ENCODE measurements at regions not wholly inside any gene's neighbourhood (a gene's known extent, or its start where the extent isn't known, plus 50 kb on each side); places are given as distances from the start of the nearest gene placed in this dataset.
"Not testable (repeated sequence)": the region's sequence is repeated elsewhere in the genome, so short reads cannot be mapped to it uniquely, and the experiment has no call there.

GRCh38 chr12:68477906-68478305 lies 132.8 kb upstream of the RAP1B start:
- no peak for DNase-seq (ENCODE audit: low read depth in 2 of 3, low spot score in 2 of 3)

DNA sequence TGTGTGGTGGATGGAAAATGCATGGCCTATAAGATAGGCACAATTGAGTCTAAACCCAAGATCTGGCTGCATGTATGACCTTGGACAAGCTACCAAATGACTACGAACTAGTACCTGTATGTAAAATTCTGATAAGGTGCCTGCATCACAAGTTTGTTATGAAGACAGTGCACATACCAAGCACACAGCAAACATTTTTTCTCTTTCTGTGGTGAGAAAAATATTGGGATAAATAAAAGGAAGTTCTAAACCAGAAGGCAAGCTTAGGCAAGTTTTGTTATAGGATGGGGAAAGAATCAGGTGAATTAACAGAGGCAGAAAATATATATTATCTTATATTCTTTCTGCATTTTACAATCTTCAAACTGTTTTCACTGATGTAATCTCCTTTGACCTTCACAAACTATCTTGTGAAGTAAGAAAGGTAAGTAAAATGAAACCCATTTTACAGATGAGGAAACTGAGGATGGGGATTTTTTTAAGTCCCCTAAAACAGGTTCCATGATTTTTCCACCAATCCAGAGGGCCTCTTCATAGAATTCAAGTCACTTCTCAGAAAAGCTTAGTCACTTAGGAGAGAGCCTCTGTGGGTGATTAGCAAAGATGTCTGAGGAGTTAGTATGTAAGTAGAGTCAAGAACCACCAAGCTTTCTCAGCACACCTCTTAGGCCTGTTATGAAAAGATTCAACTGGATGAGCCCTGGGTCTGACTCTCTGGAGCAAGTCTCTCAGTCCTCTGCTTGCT lies 132.0 kb upstream of the RAP1B start:
- no peak for DNase-seq (ENCODE audit: low read depth in 2 of 3, low spot score in 2 of 3)

DNA sequence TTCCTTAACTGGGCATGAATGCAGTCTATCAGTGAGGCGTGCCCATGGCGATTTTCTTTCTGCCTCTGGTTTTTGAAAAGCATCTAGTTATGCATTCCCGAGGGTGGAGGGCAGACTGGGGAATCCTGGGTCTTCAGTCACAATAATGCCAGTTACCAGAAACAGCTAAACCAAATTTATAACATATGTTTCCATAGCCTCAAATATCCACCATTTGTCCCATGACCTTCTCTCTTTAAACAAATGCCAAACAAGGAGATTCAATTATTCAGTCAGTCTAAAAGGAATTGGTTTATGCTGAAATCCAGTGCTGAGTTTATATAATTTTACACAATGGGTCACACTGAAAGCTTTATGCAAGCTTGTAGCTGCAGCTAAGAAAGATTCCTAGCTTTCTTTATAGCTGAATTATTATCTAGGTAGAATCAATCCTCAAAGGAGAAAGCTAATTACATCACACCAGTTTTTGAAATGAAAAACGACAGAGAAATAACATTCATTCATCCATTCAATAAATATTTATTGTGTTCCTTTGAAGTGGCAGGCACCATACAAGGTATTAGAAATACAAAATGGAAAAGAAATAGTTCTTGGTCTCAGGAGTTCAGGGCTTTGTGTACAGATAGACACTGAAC lies 131.3 kb upstream of the RAP1B start:
- no peak for DNase-seq (ENCODE audit: low read depth in 2 of 3, low spot score in 2 of 3)

DNA sequence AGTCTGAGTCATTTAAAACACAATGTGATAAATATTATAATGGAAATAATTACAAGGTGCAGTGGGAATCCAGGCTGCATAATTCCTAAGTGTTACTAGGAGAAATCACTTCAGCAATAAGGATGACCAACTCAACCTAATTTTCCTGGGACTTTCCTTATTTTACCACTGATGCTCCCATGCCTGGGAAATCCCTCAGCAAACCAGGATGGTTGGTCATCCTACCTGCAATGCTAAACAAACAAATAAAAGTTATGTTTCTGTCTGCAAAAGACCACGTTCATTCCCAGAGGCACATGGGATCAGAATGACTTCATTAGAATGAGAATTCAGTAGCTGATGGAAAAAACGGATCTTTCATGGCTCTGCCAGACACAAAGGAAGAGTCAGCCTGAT lies 130.8 kb upstream of the RAP1B start:
- DNase-seq (ENCODE audit: low read depth in 2 of 3, low spot score in 2 of 3): no peak

- DNase-seq (ENCODE audit: low read depth in 2 of 3, low spot score in 2 of 3): no peak
Observed at GRCh38 chr12:68480526-68480925, 130.2 kb upstream of the RAP1B start.

DNA sequence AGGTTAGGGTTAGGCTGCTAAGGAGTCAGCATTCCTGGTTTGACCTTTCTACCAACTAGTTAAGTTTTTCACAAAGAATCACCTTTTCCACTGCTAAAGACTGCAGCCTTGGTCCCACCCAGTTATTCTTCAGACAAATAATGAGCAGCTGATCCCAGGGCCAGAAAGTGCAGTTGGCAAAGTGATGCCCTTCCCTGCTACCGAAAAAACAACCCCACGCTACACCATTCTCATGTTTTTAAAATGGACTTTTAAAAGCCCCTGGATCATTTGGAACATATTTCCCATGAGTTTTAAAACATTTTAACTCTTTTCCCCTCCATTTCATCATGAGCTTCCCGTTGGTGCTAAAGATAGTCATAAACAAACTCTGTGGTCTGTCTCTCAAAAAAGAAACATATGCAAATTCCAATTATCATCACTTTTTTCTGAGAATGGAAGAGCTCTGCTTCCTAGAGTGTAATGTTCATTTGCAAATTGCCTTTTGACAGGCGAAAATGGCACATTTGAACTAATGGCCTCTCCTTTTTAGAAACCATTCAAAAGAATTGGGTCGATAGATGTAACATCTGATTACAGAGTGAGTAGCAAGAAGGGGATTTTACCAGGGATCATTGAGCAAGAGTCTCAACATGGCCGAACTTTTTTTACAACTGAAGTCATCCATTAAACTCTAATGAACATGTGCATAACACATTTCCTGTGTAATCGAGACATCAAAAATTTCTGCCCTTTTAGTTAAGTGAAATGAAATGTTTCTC lies 129.3 kb upstream of the RAP1B start:
- DNase-seq (ENCODE audit: low read depth in 2 of 3, low spot score in 2 of 3): no peak

- DNase-seq (ENCODE audit: low read depth in 2 of 3, low spot score in 2 of 3): no peak
Observed at GRCh38 chr12:68482014-68482413, 128.7 kb upstream of the RAP1B start.

- DNase-seq (ENCODE audit: low read depth in 2 of 3, low spot score in 2 of 3): no peak
Observed at GRCh38 chr12:68482660-68483059, 128.0 kb upstream of the RAP1B start.

DNA sequence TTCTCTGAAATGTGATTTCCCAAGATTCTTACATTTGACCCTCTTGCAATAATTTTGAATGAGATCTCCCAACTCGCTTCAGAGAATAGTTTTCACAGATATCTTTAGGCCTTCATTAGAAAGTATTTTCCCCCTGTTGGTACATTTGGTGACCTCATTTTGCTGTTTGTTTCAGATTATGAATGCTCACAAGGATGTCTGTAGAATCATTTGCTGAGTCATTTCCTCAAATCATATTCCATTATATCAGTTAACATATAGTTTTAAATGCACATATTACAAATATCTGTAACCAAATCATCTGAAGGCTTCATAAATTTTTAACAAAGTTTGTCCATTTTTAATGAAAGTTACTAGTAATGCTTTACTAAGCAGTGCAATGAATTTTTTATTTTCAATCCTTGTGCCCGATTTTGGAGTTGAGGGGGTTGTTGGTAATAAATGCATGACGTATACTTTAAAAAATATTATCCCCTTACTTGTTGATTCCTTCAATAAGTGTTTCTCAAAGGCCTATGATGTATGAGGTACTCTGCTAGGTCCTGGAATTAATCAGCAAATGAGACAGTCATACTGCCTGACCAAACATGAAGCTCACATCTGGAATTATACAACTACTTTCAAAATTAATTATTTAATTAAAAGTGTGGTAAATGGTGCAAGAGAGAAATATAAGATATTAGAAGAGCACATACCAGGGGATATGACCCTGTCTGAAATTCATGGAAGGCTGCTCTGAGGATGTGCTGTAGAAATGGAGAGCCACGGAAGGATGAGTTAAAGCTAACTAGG lies 126.9 kb upstream of the RAP1B start:
- DNase-seq (ENCODE audit: low read depth in 2 of 3, low spot score in 2 of 3): peak in 2 of 3 donors; percentile 22 to 39

DNA sequence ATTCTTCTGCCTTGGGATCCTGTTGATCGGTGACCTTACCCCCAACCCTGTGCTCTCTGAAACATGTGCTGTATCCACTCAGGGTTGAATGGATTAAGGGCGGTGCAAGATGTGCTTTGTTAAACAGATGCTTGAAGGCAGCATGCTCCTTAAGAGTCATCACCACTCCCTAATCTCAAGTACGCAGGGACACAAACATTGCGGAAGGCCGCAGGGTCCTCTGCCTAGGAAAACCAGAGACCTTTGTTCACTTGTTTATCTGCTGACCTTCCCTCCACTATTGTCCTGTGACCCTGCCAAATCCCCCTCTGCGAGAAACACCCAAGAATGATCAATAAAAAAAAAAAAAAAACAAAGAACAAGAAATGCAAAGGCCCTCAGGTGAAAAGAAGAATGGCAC lies 126.1 kb upstream of the RAP1B start:
- not testable (repeated sequence) for DNase-seq (ENCODE audit: low read depth in 2 of 3, low spot score in 2 of 3)

DNA sequence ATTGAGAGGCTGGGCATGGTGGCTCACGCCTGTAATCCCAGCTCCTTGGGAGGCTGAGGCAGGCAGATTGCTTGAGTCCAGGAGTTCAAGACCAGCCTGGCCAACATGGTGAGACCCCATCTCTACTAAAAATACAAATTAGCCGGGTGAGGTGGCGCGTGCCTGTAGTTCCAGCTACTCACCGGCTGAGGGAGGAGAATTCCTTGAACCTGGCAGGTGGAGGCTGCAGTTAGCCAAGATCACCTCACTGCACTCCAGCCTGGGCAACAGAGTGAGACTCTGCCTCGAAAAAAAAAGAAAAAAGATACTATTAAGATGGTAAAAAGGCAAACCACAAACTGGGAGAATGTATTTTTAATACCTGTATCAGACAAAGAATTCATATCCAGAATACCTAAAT lies 124.2 kb upstream of the RAP1B start:
- DNase-seq (ENCODE audit: low read depth in 2 of 3, low spot score in 2 of 3): not testable (repeated sequence)

DNA sequence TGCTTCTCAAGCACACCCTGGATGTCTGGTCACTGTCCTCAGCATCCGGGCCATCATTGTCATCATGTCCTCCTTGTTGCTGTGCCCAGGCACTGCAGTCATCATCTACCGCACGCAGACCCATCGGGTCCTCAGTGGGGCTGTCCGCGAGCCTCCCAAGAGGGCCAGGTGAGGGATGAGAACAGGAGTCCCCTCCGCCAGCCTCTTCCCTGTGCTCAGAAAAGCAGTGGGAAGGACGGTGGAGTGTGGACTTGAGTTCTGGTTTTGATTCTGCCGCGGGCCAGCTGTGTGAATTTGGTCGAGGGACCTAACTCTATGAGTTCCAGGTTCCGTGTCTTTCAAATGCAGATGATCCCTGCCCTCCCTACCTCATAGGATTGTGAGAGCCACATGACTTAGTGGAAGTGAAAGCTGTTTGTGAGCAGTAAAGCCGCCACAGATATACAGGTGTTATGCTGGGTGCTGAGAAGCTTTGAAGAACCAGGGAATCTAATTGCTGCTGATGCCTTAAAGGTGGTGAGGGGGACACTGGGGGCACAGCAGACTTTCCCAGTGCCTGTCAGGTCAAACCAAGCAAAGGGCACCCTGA lies 122.9 kb upstream of the RAP1B start:
- DNase-seq (ENCODE audit: low read depth in 2 of 3, low spot score in 2 of 3): no peak

DNA sequence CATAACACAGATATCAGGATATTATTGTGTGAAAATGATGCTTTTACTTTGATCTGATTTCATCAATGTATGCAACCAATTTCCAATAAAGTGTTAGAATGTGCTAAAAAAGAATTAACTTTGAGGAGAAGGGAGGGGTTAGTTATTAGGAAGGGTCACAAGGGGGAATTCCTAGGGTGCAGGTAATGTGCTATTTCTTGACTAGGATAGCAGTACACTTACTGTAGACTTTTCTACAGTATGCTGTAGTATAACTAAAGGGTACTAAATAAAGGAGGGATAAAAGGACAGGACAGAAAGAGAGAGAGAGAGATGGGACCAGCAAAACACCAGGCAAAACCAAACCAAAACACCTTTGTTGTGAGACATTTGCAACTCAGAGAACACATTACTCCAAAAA lies 121.4 kb upstream of the RAP1B start:
- no peak for DNase-seq (ENCODE audit: low read depth in 2 of 3, low spot score in 2 of 3)

DNA sequence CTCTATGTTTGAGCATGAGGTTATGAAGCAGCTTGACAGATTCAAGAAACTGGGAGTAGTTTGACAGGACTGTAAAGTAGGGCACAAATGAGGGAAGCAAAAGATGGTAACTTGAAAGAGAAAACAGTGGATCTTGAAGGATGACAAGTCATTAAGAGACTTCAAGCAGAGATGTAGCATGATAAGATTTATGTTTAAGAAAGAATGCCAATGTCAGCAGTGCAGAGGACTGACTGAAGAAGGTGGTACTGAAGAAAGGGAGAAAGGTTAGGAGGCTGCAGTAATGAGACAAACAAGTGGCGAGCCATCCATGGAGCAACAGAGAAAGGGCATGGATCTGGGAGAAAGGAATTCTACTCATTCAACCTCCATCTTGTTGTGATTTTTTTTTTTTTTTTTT lies 120.2 kb upstream of the RAP1B start:
- DNase-seq (ENCODE audit: low read depth in 2 of 3, low spot score in 2 of 3): no peak

GRCh38 chr12:68491204-68491960 lies 119.3 kb upstream of the RAP1B start:
- no peak for DNase-seq (ENCODE audit: low read depth in 2 of 3, low spot score in 2 of 3)

- DNase-seq (ENCODE audit: low read depth in 2 of 3, low spot score in 2 of 3): no peak
Observed at GRCh38 chr12:68495336-68496070, 115.2 kb upstream of the RAP1B start.

- DNase-seq (ENCODE audit: low read depth in 2 of 3, low spot score in 2 of 3): no peak
Observed at GRCh38 chr12:68497107-68497506, 113.6 kb upstream of the RAP1B start.

DNA sequence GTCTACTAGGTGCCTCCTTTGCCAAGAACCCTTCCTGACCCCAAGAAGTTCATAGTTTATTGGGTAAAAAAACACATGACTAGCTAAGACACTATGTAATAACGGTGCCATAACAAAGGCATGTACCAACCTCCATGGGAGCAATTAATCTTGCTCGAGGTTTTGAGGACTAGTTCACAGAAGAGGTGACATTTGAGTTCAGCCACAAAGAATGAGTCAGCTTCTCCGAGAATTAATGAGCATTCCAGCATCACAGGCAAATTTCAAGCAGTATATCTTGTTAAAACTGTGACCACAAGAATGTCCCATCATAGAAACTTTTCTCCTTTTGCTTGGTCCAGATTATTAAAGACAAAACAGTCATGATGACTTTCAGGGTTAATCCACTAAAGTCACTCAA lies 113.0 kb upstream of the RAP1B start:
- peak in 2 of 3 donors; percentile 73 to 91 for DNase-seq (ENCODE audit: low read depth in 2 of 3, low spot score in 2 of 3)

DNA sequence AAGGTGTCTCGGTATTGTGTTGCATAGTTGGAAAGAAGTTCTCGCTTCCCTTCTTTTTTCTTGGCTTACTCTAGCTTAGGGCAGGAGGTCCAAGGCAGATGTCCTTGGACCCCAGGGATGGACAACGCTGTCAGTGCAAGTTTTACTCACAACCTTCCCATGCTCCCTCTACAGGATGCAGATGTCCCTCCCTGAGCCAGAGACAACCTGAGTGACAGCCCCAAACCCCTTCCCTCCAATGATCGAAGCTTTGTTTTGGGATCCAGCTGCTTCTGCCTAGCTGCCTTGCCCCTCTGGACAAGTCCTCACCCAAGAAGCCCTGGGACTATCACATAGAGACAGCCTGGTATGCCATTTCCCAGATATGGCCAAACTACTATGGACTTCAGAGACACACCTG lies 112.0 kb upstream of the RAP1B start:
- no peak for DNase-seq (ENCODE audit: low read depth in 2 of 3, low spot score in 2 of 3)
